HepG2 (cell line): ENCODE measurements at regions not wholly inside any gene's neighbourhood (a gene's known extent, or its start where the extent isn't known, plus 50 kb on each side); places are given as distances from the start of the nearest gene placed in this dataset.

Source experiments
- ATAC-seq: fragments of 200-7000 bp; cut with Tn5 transposase; 3 replicates; pipeline ENCODE4 v1.9.1; 2020; ENCODE audit warnings: mild to moderate bottlenecking, moderate library complexity
- BruUV-seq: library from RNA; stranded (reverse); fragments of 400-500 nt; replicated peaks from 2 replicates; lab custom pipeline; 2021; lab: Mats Ljungman, UMichigan
- CTCF ChIA-PET: fragments of 300-600 bp; formaldehyde crosslinking; extraction: SDS; loops from one replicate; lab custom pipeline; 2021; ENCODE audit warnings: low total read pairs, inconsistent platforms, low intra/inter-chr PET ratio; lab: Yijun Ruan, JAX
- POLR2A ChIA-PET: fragments of 350-600 bp; sonication (Branson Sonifier 250); formaldehyde crosslinking; loops from one replicate; lab custom pipeline; 2020; ENCODE audit warnings: antibody characterized with exemption, inconsistent platforms; lab: Yijun Ruan, JAX
- DNase-seq: peaks from one replicate; pipeline ENCODE4 v3.0.0-alpha.2; 2015; ENCODE audit warnings: low spot score
- FAIRE-seq: peaks from 3 replicates; lab custom pipeline; 2011; peaks lifted over from hg19 to GRCh38; lab: Jason Lieb, UNC
- H2AFZ ChIP-seq: one replicate; pipeline ENCODE4 v1.6.1; 2011; ENCODE audit warnings: low read length, inconsistent platforms
- H3K27ac ChIP-seq: fragments of 300-600 bp; 3 replicates; pipeline ENCODE4 v1.8.0; 2011; ENCODE audit warnings: mixed run types, mild to moderate bottlenecking, mixed read lengths, low read length, inconsistent platforms; ENCODE audit not compliant: insufficient read depth; ENCODE audit errors: extremely low read length
- H3K27me3 ChIP-seq, 2 experiments: fragments of 200-600 bp in 1 of 2; 2 replicates in 1 of 2; 3 replicates in 1 of 2; pipeline versions ENCODE4 v1.6.0 to v1.8.0; 2011; ENCODE audit warnings: low read length in 2 of 2, mild to moderate bottlenecking in 2 of 2, moderate library complexity in 2 of 2, inconsistent platforms in 1 of 2; ENCODE audit not compliant: insufficient read depth in 2 of 2, control insufficient read depth in 1 of 2
- H3K36me3 ChIP-seq, 2 experiments: fragments of 200-600 bp in 1 of 2; replicated peaks in 1 of 2; 2 replicates in 1 of 2; 3 replicates in 1 of 2; pipeline versions ENCODE4 v1.5.1 to v1.8.0; 2011; ENCODE audit warnings: low read length in 2 of 2, inconsistent platforms in 1 of 2; ENCODE audit not compliant: insufficient read depth in 2 of 2, control insufficient read depth in 1 of 2
- H3K4me1 ChIP-seq: 2 replicates; pipeline ENCODE4 v1.5.1; 2012; ENCODE audit warnings: low read length, inconsistent platforms; ENCODE audit not compliant: insufficient read depth
- H3K4me2 ChIP-seq: 2 replicates; pipeline ENCODE4 v1.6.0; 2011; ENCODE audit warnings: low read depth, low read length, inconsistent platforms
- H3K4me3 ChIP-seq, 3 experiments: fragments of 200-600 bp in 1 of 3; sonication (generic), shearing (Covaris generic) in 1 of 3; replicated peaks in 1 of 3; 2 replicates each; pipeline ENCODE4 v1.5.1; 2011 to 2016; ENCODE audit warnings: low read length in 3 of 3, inconsistent platforms in 2 of 3, low read depth in 2 of 3, mild to moderate bottlenecking in 2 of 3, control low read depth in 1 of 3, mixed read lengths in 1 of 3; ENCODE audit not compliant: insufficient read depth in 1 of 3
- H3K79me2 ChIP-seq: one replicate; pipeline ENCODE4 v1.6.1; 2011; ENCODE audit warnings: low read length, inconsistent platforms; ENCODE audit not compliant: insufficient read depth
- H3K9ac ChIP-seq: 2 replicates; pipeline ENCODE4 v1.6.0; 2011; ENCODE audit warnings: mild to moderate bottlenecking, low read depth, low read length, inconsistent platforms; ENCODE audit not compliant: insufficient read depth
- H3K9me3 ChIP-seq: 2 replicates; pipeline ENCODE4 v1.5.1; 2012; ENCODE audit warnings: mild to moderate bottlenecking, low read length
- H4K20me1 ChIP-seq: 2 replicates; pipeline ENCODE4 v1.6.0; 2011; ENCODE audit warnings: inconsistent platforms, mild to moderate bottlenecking, low read length, moderate library complexity; ENCODE audit not compliant: insufficient read depth
- DNMT3B ChIP-seq: conservative IDR thresholded peaks from 2 replicates; pipeline ENCODE4 v1.6.1; 2016; ENCODE audit warnings: missing biosample characterization, control low read depth
- HMGA1 ChIP-seq: sonication (generic); formaldehyde crosslinking; conservative IDR thresholded peaks from 2 replicates; pipeline ENCODE4 v1.4.0; 2020; ENCODE audit warnings: missing genetic modification reagents
- MLLT10 ChIP-seq: sonication (generic); formaldehyde crosslinking; IDR thresholded peaks from 2 replicates; pipeline ENCODE4 v1.4.0; 2020; ENCODE audit warnings: missing genetic modification reagents
- RELA ChIP-seq: sonication (generic); formaldehyde crosslinking; IDR thresholded peaks from 2 replicates; pipeline ENCODE4 v1.4.0; 2020; ENCODE audit warnings: missing genetic modification reagents
- RNF2 ChIP-seq: fragments of 450-650 bp; conservative IDR thresholded peaks from 2 replicates; pipeline ENCODE4 v1.6.1; 2016; ENCODE audit warnings: low read depth
- SALL1 ChIP-seq: sonication (generic); formaldehyde crosslinking; IDR thresholded peaks from 2 replicates; pipeline ENCODE4 v1.8.0; 2022; ENCODE audit warnings: mild to moderate bottlenecking, missing genetic modification reagents
- SRSF1 ChIP-seq: fragments of 200-400 bp; formaldehyde crosslinking; optimal IDR thresholded peaks from 2 replicates; pipeline ENCODE3; 2017; ENCODE audit warnings: mild to moderate bottlenecking, low read depth, low read length, moderate library complexity
- ZNF329 ChIP-seq: sonication (generic); formaldehyde crosslinking; IDR thresholded peaks from 2 replicates; pipeline ENCODE4 v1.9.0; 2021; ENCODE audit warnings: low read depth, mild to moderate bottlenecking, missing genetic modification reagents
- ZNF747 ChIP-seq: sonication (generic); formaldehyde crosslinking; IDR thresholded peaks from 2 replicates; pipeline ENCODE4 v1.8.1; 2023; ENCODE audit warnings: missing genetic modification reagents, mild to moderate bottlenecking, borderline replicate concordance
- WGBS: methylation state at CpG from one replicate; pipeline ENCODE4 v1.1.6; 2017; ENCODE audit warnings: low lambda C conversion rate; 5-methylcytosine and 5-hydroxymethylcytosine counted together
- in situ Hi-C: cut with HindIII; loops from 2 replicates; pipeline ENCODE4 v1.10.0; 2017; ENCODE audit warnings: low pct_unique_long_range_greater_than_20kb; ENCODE audit not compliant: extremely low pct_ligation_motif_present
- intact Hi-C: fragments of 100-400 bp; cut with micrococcal nuclease; formaldehyde crosslinking; loops from one replicate; pipeline ENCODE4 v1.10.0; 2022; ENCODE audit not compliant: unreplicated experiment
- TF ChIP-seq, protein P1 (sequence below): IDR thresholded peaks from 2 replicates; pipeline ENCODE4 v1.6.1; 2016; ENCODE audit warnings: low read depth, missing genetic modification reagents, missing compliant biosample characterization
- TF ChIP-seq, protein P2 (sequence below): sonication (generic); formaldehyde crosslinking; IDR thresholded peaks from 2 replicates; pipeline ENCODE4 v1.5.0; 2020; ENCODE audit warnings: missing genetic modification reagents
- TF ChIP-seq, protein P3 (sequence below): sonication (generic); formaldehyde crosslinking; IDR thresholded peaks from 2 replicates; pipeline ENCODE4 v1.5.0; 2020; ENCODE audit warnings: missing genetic modification reagents, mild to moderate bottlenecking, borderline replicate concordance
- TF ChIP-seq, protein P4 (sequence below): sonication (generic); formaldehyde crosslinking; IDR thresholded peaks from 2 replicates; pipeline ENCODE4 v1.9.0; 2022; ENCODE audit warnings: missing genetic modification reagents, mild to moderate bottlenecking, borderline replicate concordance
- TF ChIP-seq, protein P5 (sequence below): IDR thresholded peaks from 2 replicates; pipeline ENCODE4 v1.6.1; 2016; ENCODE audit warnings: missing genetic modification reagents, missing compliant biosample characterization

DNA sequence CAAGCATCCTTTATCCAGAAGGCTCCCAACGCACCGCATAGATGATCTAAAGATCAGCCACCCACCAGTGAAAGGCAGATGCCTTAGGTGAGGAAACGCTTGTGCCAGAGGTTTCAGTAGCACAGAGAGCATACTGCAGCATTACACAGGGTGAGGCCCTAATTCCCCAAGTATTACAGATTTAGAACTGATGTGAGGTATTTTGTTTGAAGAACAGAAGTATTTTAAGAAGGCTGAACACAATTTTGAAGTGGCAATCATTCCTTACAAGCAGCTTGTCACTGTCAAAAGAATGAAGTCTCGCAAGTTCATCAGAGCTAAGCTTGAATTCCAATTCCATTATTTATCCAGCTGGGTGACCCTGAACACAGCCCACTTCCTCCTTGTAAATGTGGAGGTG lies 70.0 kb upstream of the FAT3 start:
- 32% methylated on average over 4 of the region's 4 CpGs for WGBS
- H3K9me3 ChIP-seq, result no peaks in the 10 kb centered on the region; the same call in 1 of the 2 replicates
- no TSS peak for BruUV-seq
- no peaks in the 10 kb centered on the region for H3K79me2 ChIP-seq
- H3K4me2 ChIP-seq, result no peak overlapping the region
- CTCF ChIA-PET, result no interaction called here
- no peaks in the 10 kb centered on the region for H3K4me1 ChIP-seq
- FAIRE-seq (no peak), ATAC-seq (no peak), DNase-seq (no peak)
- H2AFZ ChIP-seq, result no peak overlapping the region
- H3K27me3 ChIP-seq, result no peaks in the 10 kb centered on the region
- H3K36me3 ChIP-seq, result no peaks in the 10 kb centered on the region
- no peak overlapping the region for H3K4me3 ChIP-seq
- H3K27ac ChIP-seq, result no peak overlapping the region
- no peak overlapping the region for H3K9ac ChIP-seq
- POLR2A ChIA-PET, result no interaction called here
- in situ Hi-C loops, result no loop called here
- intact Hi-C loops, result loop anchor here (10.0 kb wide), 1 partner anchor 730 kb away; no protein-coding TSS in a partner anchor
- H4K20me1 ChIP-seq, result no peaks in the 10 kb centered on the region
- TF ChIP-seq, protein P1, sequence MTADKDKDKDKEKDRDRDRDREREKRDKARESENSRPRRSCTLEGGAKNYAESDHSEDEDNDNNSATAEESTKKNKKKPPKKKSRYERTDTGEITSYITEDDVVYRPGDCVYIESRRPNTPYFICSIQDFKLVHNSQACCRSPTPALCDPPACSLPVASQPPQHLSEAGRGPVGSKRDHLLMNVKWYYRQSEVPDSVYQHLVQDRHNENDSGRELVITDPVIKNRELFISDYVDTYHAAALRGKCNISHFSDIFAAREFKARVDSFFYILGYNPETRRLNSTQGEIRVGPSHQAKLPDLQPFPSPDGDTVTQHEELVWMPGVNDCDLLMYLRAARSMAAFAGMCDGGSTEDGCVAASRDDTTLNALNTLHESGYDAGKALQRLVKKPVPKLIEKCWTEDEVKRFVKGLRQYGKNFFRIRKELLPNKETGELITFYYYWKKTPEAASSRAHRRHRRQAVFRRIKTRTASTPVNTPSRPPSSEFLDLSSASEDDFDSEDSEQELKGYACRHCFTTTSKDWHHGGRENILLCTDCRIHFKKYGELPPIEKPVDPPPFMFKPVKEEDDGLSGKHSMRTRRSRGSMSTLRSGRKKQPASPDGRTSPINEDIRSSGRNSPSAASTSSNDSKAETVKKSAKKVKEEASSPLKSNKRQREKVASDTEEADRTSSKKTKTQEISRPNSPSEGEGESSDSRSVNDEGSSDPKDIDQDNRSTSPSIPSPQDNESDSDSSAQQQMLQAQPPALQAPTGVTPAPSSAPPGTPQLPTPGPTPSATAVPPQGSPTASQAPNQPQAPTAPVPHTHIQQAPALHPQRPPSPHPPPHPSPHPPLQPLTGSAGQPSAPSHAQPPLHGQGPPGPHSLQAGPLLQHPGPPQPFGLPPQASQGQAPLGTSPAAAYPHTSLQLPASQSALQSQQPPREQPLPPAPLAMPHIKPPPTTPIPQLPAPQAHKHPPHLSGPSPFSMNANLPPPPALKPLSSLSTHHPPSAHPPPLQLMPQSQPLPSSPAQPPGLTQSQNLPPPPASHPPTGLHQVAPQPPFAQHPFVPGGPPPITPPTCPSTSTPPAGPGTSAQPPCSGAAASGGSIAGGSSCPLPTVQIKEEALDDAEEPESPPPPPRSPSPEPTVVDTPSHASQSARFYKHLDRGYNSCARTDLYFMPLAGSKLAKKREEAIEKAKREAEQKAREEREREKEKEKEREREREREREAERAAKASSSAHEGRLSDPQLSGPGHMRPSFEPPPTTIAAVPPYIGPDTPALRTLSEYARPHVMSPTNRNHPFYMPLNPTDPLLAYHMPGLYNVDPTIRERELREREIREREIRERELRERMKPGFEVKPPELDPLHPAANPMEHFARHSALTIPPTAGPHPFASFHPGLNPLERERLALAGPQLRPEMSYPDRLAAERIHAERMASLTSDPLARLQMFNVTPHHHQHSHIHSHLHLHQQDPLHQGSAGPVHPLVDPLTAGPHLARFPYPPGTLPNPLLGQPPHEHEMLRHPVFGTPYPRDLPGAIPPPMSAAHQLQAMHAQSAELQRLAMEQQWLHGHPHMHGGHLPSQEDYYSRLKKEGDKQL (CRISPR knock-in tag), result no peak
- TF ChIP-seq, protein P2, sequence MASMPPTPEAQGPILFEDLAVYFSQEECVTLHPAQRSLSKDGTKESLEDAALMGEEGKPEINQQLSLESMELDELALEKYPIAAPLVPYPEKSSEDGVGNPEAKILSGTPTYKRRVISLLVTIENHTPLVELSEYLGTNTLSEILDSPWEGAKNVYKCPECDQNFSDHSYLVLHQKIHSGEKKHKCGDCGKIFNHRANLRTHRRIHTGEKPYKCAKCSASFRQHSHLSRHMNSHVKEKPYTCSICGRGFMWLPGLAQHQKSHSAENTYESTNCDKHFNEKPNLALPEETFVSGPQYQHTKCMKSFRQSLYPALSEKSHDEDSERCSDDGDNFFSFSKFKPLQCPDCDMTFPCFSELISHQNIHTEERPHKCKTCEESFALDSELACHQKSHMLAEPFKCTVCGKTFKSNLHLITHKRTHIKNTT (CRISPR knock-in tag), result no peak
- no peak for TF ChIP-seq HMGA1 (CRISPR knock-in tag)
- TF ChIP-seq RNF2, result no peak
- TF ChIP-seq, protein P3, sequence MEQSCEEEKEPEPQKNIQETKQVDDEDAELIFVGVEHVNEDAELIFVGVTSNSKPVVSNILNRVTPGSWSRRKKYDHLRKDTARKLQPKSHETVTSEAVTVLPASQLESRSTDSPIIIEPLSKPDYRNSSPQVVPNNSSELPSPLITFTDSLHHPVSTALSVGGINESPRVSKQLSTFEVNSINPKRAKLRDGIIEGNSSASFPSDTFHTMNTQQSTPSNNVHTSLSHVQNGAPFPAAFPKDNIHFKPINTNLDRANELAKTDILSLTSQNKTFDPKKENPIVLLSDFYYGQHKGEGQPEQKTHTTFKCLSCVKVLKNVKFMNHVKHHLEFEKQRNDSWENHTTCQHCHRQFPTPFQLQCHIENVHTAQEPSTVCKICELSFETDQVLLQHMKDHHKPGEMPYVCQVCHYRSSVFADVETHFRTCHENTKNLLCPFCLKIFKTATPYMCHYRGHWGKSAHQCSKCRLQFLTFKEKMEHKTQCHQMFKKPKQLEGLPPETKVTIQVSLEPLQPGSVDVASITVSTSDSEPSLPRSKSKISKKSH (CRISPR knock-in tag), result no peak
- TF ChIP-seq SRSF1, result no peak
- no peak for TF ChIP-seq ZNF329
- TF ChIP-seq, protein P4, sequence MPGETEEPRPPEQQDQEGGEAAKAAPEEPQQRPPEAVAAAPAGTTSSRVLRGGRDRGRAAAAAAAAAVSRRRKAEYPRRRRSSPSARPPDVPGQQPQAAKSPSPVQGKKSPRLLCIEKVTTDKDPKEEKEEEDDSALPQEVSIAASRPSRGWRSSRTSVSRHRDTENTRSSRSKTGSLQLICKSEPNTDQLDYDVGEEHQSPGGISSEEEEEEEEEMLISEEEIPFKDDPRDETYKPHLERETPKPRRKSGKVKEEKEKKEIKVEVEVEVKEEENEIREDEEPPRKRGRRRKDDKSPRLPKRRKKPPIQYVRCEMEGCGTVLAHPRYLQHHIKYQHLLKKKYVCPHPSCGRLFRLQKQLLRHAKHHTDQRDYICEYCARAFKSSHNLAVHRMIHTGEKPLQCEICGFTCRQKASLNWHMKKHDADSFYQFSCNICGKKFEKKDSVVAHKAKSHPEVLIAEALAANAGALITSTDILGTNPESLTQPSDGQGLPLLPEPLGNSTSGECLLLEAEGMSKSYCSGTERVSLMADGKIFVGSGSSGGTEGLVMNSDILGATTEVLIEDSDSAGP (CRISPR knock-in tag), result no peak
- TF ChIP-seq, protein P5, sequence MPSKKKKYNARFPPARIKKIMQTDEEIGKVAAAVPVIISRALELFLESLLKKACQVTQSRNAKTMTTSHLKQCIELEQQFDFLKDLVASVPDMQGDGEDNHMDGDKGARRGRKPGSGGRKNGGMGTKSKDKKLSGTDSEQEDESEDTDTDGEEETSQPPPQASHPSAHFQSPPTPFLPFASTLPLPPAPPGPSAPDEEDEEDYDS (CRISPR knock-in tag), result no peak
- no peak for TF ChIP-seq MLLT10 (CRISPR knock-in tag)
- no peak for TF ChIP-seq DNMT3B
- TF ChIP-seq SALL1, result no peak
- TF ChIP-seq ZNF747 (CRISPR knock-in tag), result no peak
- no peak for TF ChIP-seq RELA
